Neutrophil (primary cell): ENCODE measurements at regions not wholly inside any gene's neighbourhood (a gene's known extent, or its start where the extent isn't known, plus 50 kb on each side); places are given as distances from the start of the nearest gene placed in this dataset.

Experiments
- H3K27ac ChIP-seq: fragments of 200-600 bp; sonication (generic); 2 replicates; pipeline ENCODE4 v1.5.1; 2016; ENCODE audit warnings: mild to moderate bottlenecking, moderate library complexity
- H3K27me3 ChIP-seq: fragments of 200-600 bp; sonication (generic); 2 replicates; pipeline ENCODE4 v1.6.0; 2016; ENCODE audit warnings: mild to moderate bottlenecking
- H3K36me3 ChIP-seq: fragments of 200-600 bp; sonication (generic); 2 replicates; pipeline ENCODE4 v1.5.1; 2017
- H3K4me1 ChIP-seq, 2 experiments: fragments of 200-600 bp in 1 of 2; sonication (generic) in 1 of 2; 1 replicate in 1 of 2; 2 replicates in 1 of 2; pipeline versions ENCODE4 v1.5.1 to v1.6.1; 2013 to 2016; ENCODE audit warnings: low read depth in 1 of 2, low read length in 1 of 2, mild to moderate bottlenecking in 1 of 2, moderate library complexity in 1 of 2; ENCODE audit not compliant: control insufficient read depth in 1 of 2, insufficient read depth in 1 of 2
- H3K4me3 ChIP-seq, 2 experiments: fragments of 200-600 bp in 1 of 2; sonication (generic) in 1 of 2; 1 replicate in 1 of 2; 2 replicates in 1 of 2; pipeline ENCODE4 v1.5.1; 2013 to 2016; ENCODE audit warnings: low read depth in 1 of 2, low read length in 1 of 2, mild to moderate bottlenecking in 1 of 2, moderate library complexity in 1 of 2
- H3K9me3 ChIP-seq: fragments of 200-600 bp; sonication (generic); 2 replicates; pipeline ENCODE4 v1.5.1; 2016
- TF ChIP-seq, protein P1 (sequence below): fragments of 200-600 bp; sonication (generic); IDR thresholded peaks from 2 replicates; pipeline ENCODE4 v1.5.1; 2016; ENCODE audit warnings: antibody characterized with exemption

DNA sequence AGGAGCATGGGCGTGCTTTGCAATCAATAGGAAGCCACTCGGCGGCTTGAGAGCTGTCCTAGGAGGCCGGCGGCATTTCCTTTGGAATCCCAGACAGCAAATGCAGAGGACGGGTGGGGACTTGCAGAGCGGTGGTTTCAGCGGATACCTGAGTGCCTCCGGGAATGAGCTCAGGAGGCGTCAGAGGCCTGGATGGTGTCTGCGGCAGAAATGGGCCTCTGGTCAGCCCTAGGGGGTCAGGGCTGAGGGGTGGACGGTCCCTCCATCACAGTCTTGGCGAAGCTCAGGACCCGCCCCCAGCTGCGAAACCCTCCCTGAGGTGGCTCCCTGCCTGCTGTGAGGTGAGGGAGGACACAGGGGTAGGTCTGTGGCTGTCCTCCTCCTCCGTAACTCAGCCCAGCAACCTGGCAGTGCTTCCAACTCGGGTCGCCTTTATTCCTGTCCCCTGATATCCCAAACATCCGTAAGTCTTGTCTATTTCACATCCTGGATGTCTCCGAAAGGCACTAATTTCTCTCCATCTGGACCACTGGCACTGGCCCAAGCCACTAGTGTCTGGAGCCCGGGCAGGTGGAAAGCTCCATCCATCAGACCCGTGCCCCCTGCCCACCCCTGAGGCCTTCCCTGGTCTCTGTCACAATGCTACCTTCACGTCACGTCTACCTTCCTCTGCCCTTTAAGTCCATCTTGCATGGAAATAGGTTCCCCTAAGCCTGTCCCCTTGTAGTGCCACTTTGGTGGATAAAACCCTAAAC is 686.6 kb downstream of the BRD1 start:
- Histone ChIP-seq H3K36me3 (no peaks in the 10 kb centered on the region), H3K9me3 (no peaks in the 10 kb centered on the region), H3K27ac (no peak overlapping the region), H3K4me1 (no peaks in the 10 kb centered on the region), H3K4me3 (no peak overlapping the region), H3K27me3 (peaks cover 9% of the 10 kb centered on the region)
- TF ChIP-seq, protein P1, sequence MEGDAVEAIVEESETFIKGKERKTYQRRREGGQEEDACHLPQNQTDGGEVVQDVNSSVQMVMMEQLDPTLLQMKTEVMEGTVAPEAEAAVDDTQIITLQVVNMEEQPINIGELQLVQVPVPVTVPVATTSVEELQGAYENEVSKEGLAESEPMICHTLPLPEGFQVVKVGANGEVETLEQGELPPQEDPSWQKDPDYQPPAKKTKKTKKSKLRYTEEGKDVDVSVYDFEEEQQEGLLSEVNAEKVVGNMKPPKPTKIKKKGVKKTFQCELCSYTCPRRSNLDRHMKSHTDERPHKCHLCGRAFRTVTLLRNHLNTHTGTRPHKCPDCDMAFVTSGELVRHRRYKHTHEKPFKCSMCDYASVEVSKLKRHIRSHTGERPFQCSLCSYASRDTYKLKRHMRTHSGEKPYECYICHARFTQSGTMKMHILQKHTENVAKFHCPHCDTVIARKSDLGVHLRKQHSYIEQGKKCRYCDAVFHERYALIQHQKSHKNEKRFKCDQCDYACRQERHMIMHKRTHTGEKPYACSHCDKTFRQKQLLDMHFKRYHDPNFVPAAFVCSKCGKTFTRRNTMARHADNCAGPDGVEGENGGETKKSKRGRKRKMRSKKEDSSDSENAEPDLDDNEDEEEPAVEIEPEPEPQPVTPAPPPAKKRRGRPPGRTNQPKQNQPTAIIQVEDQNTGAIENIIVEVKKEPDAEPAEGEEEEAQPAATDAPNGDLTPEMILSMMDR, result no peak

DNA sequence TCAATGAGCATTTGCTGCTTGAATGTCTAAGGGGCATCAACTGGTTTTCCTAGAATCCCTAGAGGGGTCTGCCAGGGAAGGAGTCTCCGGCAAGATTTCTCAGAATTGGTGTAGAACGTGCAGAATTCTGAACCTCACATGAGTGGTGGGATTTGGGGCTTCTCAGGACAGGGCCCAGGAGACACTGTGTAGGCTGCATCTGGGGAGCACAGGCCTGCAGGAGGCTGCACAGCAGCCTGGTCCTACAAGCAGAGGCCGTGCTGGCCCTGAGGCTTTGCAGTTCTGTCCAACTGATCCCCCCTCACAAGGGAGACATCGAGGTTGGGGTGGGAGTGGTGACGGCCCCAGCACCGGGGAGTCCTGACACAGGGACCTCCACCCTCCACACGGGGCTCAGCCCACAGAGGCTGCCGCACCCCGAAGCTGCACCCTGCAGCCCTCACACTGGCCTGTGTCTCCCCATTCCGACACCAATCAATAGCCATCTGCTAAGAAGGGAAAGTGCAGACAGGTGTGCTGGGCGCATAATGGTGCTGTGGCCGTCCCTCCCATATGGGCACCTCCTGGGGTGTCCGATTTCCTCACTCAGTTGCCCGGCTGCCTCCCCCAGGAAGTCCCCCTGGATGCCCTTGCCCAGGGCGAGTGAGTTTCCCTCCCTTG is 688.1 kb downstream of the BRD1 start:
- Histone ChIP-seq H3K27me3 (peaks cover 19% of the 10 kb centered on the region), H3K4me3 (no peak overlapping the region), H3K9me3 (no peaks in the 10 kb centered on the region), H3K4me1 (no peaks in the 10 kb centered on the region), H3K36me3 (no peaks in the 10 kb centered on the region), H3K27ac (no peak overlapping the region)
- TF ChIP-seq, protein P1, result no peak

DNA sequence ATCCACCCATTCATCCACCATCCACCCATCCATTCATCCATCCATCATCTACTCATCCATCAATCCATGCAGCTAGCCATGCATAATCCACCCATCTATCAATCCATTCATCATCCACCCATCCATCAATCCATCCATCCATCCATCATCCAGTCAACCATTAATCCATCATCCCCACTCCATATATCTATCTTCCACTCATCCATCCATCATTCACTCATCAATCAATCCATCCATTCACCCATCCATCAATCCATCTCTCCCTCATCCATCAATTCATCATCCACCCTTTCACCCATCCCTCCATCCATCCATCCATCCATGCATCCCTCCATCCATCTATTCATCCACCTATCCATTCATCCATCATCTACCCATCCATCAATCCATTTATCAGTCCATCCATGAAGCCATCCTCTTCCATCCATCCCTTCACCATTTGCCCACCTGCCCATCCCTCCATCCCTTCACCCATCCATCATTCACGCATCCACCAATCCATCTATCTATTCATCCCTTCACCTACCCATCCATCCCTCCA is 689.4 kb downstream of the BRD1 start:
- Histone ChIP-seq H3K4me3 (no peak overlapping the region), H3K36me3 (no peaks in the 10 kb centered on the region), H3K27me3 (peaks cover 30% of the 10 kb centered on the region), H3K4me1 (no peaks in the 10 kb centered on the region), H3K9me3 (no peaks in the 10 kb centered on the region), H3K27ac (no peak overlapping the region)
- TF ChIP-seq, protein P1, result no peak

GRCh38 chr22:49137206-49137840 is 690.4 kb downstream of the BRD1 start:
- no peaks in the 10 kb centered on the region for H3K4me1 ChIP-seq
- no peak overlapping the region for H3K4me3 ChIP-seq
- TF ChIP-seq, protein P1, result no peak
- no peaks in the 10 kb centered on the region for H3K36me3 ChIP-seq
- peaks cover 39% of the 10 kb centered on the region for H3K27me3 ChIP-seq
- no peaks in the 10 kb centered on the region for H3K9me3 ChIP-seq
- H3K27ac ChIP-seq, result no peak overlapping the region

DNA sequence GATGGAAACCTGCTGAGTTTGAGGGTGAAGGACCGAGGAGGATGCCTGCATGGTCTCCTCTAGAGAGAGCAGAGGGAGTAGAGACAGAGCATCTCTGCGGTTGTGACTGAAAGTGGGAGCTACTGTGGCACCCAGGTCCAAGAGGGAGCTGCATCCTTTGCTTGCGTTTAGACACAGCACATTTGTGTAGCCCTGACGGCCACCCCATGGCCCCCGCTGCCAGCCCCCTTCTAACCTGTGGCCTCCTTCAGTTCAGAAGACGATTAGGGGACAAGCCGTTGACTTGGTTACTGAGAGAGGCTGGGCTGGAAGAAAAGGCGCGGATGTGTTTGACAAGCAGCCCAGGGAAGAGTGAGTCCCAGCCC is 690.9 kb downstream of the BRD1 start:
- no peaks in the 10 kb centered on the region for H3K4me1 ChIP-seq
- TF ChIP-seq, protein P1, result no peak
- no peak overlapping the region for H3K4me3 ChIP-seq
- H3K9me3 ChIP-seq, result no peaks in the 10 kb centered on the region
- H3K27ac ChIP-seq, result no peak overlapping the region
- no peaks in the 10 kb centered on the region for H3K36me3 ChIP-seq
- peaks cover 44% of the 10 kb centered on the region for H3K27me3 ChIP-seq
